SK-N-SH treated with all-trans-retinoic acid at 6 μM for 48 hours (cell line): ENCODE measurements at regions not wholly inside any gene's neighbourhood (a gene's known extent, or its start where the extent isn't known, plus 50 kb on each side); places are given as distances from the start of the nearest gene placed in this dataset.
A peak's percentile ranks its signal among the peaks of the same experiment; 100 is the strongest.

ENCODE experiments used
- ATAC-seq: fragments of 200-7000 bp; cut with Tn5 transposase; 3 replicates; pipeline ENCODE4 v1.9.1; 2020; ENCODE audit warnings: mild to moderate bottlenecking, moderate library complexity
- BACH2 ChIP-seq: fragments of 250-450 bp; sonication (Bioruptor Pico); IDR thresholded peaks from 2 replicates; pipeline ENCODE4 v1.9.0; 2021; ENCODE audit warnings: mild to moderate bottlenecking, borderline replicate concordance
- CSDC2 ChIP-seq: fragments of 250-450 bp; sonication (Bioruptor Pico); IDR thresholded peaks from 2 replicates; pipeline ENCODE4 v1.5.0; 2020; ENCODE audit warnings: mild to moderate bottlenecking, moderate library complexity
- CSRNP3 ChIP-seq: fragments of 250-450 bp; sonication (Bioruptor Pico); IDR thresholded peaks from 2 replicates; pipeline ENCODE4 v1.5.1; 2021; ENCODE audit warnings: mild to moderate bottlenecking, moderate library complexity
- ESRRG ChIP-seq: fragments of 250-450 bp; sonication (Bioruptor Pico); IDR thresholded peaks from 2 replicates; pipeline ENCODE4 v1.6.1; 2021; ENCODE audit warnings: mild to moderate bottlenecking
- GLIS3 ChIP-seq: fragments of 250-450 bp; sonication (Bioruptor Pico); IDR thresholded peaks from 2 replicates; pipeline ENCODE4 v1.5.0; 2020; ENCODE audit warnings: mild to moderate bottlenecking, moderate library complexity
- ISL1 ChIP-seq: fragments of 250-450 bp; sonication (Bioruptor Pico); IDR thresholded peaks from 2 replicates; pipeline ENCODE4 v2.1.2; 2022; ENCODE audit warnings: mild to moderate bottlenecking, moderate library complexity
- PATZ1 ChIP-seq: fragments of 250-450 bp; sonication (Bioruptor Pico); IDR thresholded peaks from 2 replicates; pipeline ENCODE4 v1.8.0; 2020; ENCODE audit warnings: mild to moderate bottlenecking, moderate library complexity, borderline replicate concordance
- POU6F1 ChIP-seq: fragments of 250-450 bp; sonication (Bioruptor Pico); IDR thresholded peaks from 2 replicates; pipeline ENCODE4 v1.8.0; 2021; ENCODE audit warnings: low read depth, mild to moderate bottlenecking, moderate library complexity, borderline replicate concordance
- PPARA ChIP-seq: fragments of 250-450 bp; sonication (Bioruptor Pico); IDR thresholded peaks from 2 replicates; pipeline ENCODE4 v1.5.0; 2020; ENCODE audit warnings: mild to moderate bottlenecking, borderline replicate concordance
- RARB ChIP-seq: fragments of 250-450 bp; sonication (Bioruptor Pico); IDR thresholded peaks from 2 replicates; pipeline ENCODE4 v1.8.0; 2021; ENCODE audit warnings: mild to moderate bottlenecking, moderate library complexity
- SNAI2 ChIP-seq: fragments of 250-450 bp; sonication (Bioruptor Pico); IDR thresholded peaks from 2 replicates; pipeline ENCODE4 v1.5.0; 2020; ENCODE audit warnings: mild to moderate bottlenecking, moderate library complexity
- TCF4 ChIP-seq: fragments of 250-450 bp; sonication (Bioruptor Pico); IDR thresholded peaks from 2 replicates; pipeline ENCODE4 v1.8.0; 2021; ENCODE audit warnings: mild to moderate bottlenecking, moderate library complexity, borderline replicate concordance
- TOX ChIP-seq: fragments of 250-450 bp; sonication (Bioruptor Pico); IDR thresholded peaks from 2 replicates; pipeline ENCODE4 v1.8.0; 2021; ENCODE audit warnings: mild to moderate bottlenecking, moderate library complexity, borderline replicate concordance
- TSHZ2 ChIP-seq: fragments of 250-450 bp; sonication (Bioruptor Pico); IDR thresholded peaks from 2 replicates; pipeline ENCODE4 v1.5.0; 2020; ENCODE audit warnings: mild to moderate bottlenecking, moderate library complexity
- ZC3H10 ChIP-seq: fragments of 250-450 bp; sonication (Bioruptor Pico); IDR thresholded peaks from 2 replicates; pipeline ENCODE4 v1.5.1; 2021; ENCODE audit warnings: mild to moderate bottlenecking, moderate library complexity
- ZFP3 ChIP-seq: fragments of 250-450 bp; sonication (Bioruptor Pico); IDR thresholded peaks from 2 replicates; pipeline ENCODE4 v1.5.0; 2020; ENCODE audit warnings: mild to moderate bottlenecking, moderate library complexity
- ZFP30 ChIP-seq: fragments of 450-650 bp; formaldehyde crosslinking; IDR thresholded peaks from 2 replicates; pipeline ENCODE4 v1.5.0; 2022; ENCODE audit warnings: mild to moderate bottlenecking, moderate library complexity
- ZNF565 ChIP-seq: fragments of 450-650 bp; formaldehyde crosslinking; conservative IDR thresholded peaks from 2 replicates; pipeline ENCODE4 v1.5.0; 2020; ENCODE audit warnings: low read depth, mild to moderate bottlenecking, moderate library complexity
- ZNF70 ChIP-seq: fragments of 450-650 bp; formaldehyde crosslinking; IDR thresholded peaks from 2 replicates; pipeline ENCODE4 v1.5.0; 2020; ENCODE audit warnings: mild to moderate bottlenecking, moderate library complexity
- ZNF8 ChIP-seq: fragments of 450-650 bp; formaldehyde crosslinking; IDR thresholded peaks from 2 replicates; pipeline ENCODE4 v1.5.0; 2020; ENCODE audit warnings: mild to moderate bottlenecking, moderate library complexity
- TF ChIP-seq, protein P1 (sequence below): fragments of 250-450 bp; sonication (Bioruptor Pico); IDR thresholded peaks from 2 replicates; pipeline ENCODE4 v1.5.1; 2020; ENCODE audit warnings: low read depth, mild to moderate bottlenecking, moderate library complexity

DNA sequence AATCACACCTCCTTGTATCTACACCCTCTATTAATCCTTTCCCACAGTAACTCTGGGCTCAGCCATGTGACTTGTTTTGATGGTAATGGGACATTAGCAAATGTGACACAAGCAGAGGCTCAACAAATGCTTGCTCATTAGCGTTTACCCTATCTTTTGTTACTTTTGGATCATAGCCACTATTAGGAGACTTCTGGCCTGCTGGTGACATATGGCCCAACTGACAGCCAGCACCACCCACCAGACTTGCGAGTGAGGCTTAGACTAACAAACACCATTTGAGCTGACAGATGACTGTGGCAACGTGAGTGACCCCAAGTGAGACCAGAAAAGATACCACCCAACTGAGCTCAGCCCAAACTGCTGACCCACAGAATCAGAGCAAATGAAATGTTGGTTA is 154.1 kb downstream of the OLFM4 start:
- ATAC-seq = no peak
- no peak for TF ChIP-seq ZNF8
- no peak for TF ChIP-seq TCF4
- no peak for TF ChIP-seq TOX (CRISPR knock-in tag)
- TF ChIP-seq ZNF70 (CRISPR knock-in tag) = no peak
- TF ChIP-seq POU6F1 = no peak
- no peak for TF ChIP-seq PATZ1
- TF ChIP-seq, protein P1, sequence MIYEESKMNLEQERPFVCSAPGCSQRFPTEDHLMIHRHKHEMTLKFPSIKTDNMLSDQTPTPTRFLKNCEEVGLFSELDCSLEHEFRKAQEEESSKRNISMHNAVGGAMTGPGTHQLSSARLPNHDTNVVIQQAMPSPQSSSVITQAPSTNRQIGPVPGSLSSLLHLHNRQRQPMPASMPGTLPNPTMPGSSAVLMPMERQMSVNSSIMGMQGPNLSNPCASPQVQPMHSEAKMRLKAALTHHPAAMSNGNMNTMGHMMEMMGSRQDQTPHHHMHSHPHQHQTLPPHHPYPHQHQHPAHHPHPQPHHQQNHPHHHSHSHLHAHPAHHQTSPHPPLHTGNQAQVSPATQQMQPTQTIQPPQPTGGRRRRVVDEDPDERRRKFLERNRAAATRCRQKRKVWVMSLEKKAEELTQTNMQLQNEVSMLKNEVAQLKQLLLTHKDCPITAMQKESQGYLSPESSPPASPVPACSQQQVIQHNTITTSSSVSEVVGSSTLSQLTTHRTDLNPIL (CRISPR knock-in tag) = no peak
- no peak for TF ChIP-seq CSDC2 (CRISPR knock-in tag)
- TF ChIP-seq RARB (CRISPR knock-in tag) = no peak
- no peak for TF ChIP-seq PPARA (CRISPR knock-in tag)
- TF ChIP-seq ISL1 = no peak
- no peak for TF ChIP-seq ZFP30 (CRISPR knock-in tag)
- TF ChIP-seq BACH2 = no peak
- TF ChIP-seq ZC3H10 (CRISPR knock-in tag) = no peak
- no peak for TF ChIP-seq ZNF565 (CRISPR knock-in tag)
- TF ChIP-seq CSRNP3 = no peak
- TF ChIP-seq GLIS3 = no peak
- TF ChIP-seq TSHZ2 (CRISPR knock-in tag) = no peak

GRCh38 chr13:53188120-53188519 is 159.5 kb downstream of the OLFM4 start:
- ATAC-seq = no peak
- peak; percentile 60 for TF ChIP-seq ISL1
- TF ChIP-seq RARB (CRISPR knock-in tag) = no peak

- no peak for TF ChIP-seq ZFP30 (CRISPR knock-in tag)
- TF ChIP-seq GLIS3 = no peak
- TF ChIP-seq ZNF70 (CRISPR knock-in tag) = no peak
- no peak for TF ChIP-seq ESRRG
- no peak for TF ChIP-seq ZNF8
- no peak for ATAC-seq
Measured at GRCh38 chr13:53189162-53189561, 160.5 kb downstream of the OLFM4 start.

GRCh38 chr13:53191091-53191490 is 162.5 kb downstream of the OLFM4 start:
- no peak for TF ChIP-seq RARB (CRISPR knock-in tag)
- no peak for TF ChIP-seq POU6F1
- TF ChIP-seq ISL1 = peak; percentile 74
- no peak for TF ChIP-seq SNAI2 (CRISPR knock-in tag)
- peak; percentile 35; the same call in 1 of the 2 replicates for TF ChIP-seq ZFP3
- ATAC-seq = no peak
